ENCODE measurements at regions not wholly inside any gene's neighbourhood (a gene's known extent, or its start where the extent isn't known, plus 50 kb on each side); places are given as distances from the start of the nearest gene placed in this dataset.

DNA sequence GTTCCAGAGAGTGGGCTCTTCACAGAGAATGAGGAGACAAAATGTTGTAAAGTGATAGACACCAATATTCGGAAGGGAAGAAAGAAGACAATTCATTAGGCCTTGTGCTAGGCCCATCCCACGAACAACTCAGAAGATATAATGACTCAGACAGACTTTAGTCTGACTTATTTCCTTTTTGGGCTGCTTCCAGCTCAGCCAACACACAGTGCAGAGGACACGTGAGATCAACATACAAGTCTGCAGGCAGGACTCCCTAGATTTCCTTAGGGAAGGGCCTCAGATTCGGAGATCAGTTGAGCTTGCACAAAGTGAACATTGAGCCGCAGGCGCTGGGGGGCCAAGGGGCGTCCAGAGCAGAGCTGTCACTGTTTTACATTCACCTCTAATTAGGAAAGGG is 290.7 kb upstream of the TENM3 start:
- Histone ChIP-seq H3K27ac (replicated peaks) (no peak overlapping the region), H3K27me3 (ENCODE audit: insufficient read depth, poor library complexity, severe bottlenecking) (no peaks in the 10 kb centered on the region), H3K4me3 (replicated peaks; ENCODE audit: insufficient read depth, low read length) (no peak overlapping the region)
- no peak for DNase-seq (ENCODE audit: low read depth in 1 of 2, low spot score in 1 of 2)
- no peak for TF ChIP-seq POLR2AphosphoS5 (IDR thresholded peaks at IDR 0.05; ENCODE audit: low read depth)
- no peak for TF ChIP-seq CTCF (IDR thresholded peaks at IDR 0.05; ENCODE audit: insufficient read depth, low read length)
- TF ChIP-seq REST (IDR thresholded peaks at IDR 0.05; ENCODE audit: insufficient replicate concordance, low read depth), result no peak
- TF ChIP-seq GABPA (IDR thresholded peaks at IDR 0.05; ENCODE audit: low read depth), result no peak
- no peak for TF ChIP-seq SPI1 (IDR thresholded peaks at IDR 0.05; ENCODE audit: borderline replicate concordance, low read depth)

DNA sequence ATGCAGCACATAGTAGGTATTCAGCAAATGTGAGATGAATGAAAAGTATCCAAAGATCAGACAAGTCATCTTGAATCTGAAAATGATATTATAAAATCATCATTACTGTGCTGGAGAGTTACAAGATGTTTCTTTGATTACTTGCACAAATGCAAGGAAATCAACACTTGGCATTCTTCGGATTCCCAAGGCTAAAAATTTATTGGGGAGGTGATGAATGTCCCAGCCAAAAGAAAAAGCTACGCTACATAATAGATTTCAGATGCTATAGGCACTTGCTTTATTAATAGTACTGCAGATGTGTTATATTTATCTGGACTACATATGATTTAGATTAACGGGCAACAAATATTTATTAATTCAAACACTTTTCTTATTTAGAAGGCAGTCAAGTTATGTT is 286.7 kb upstream of the TENM3 start:
- H3K27me3 ChIP-seq (ENCODE audit: insufficient read depth, poor library complexity, severe bottlenecking), result no peaks in the 10 kb centered on the region

GRCh38 chr4:181957088-181957487 is 286.1 kb upstream of the TENM3 start:
- no peaks in the 10 kb centered on the region for H3K27me3 ChIP-seq (ENCODE audit: insufficient read depth, poor library complexity, severe bottlenecking)
- TF ChIP-seq REST (IDR thresholded peaks at IDR 0.05; ENCODE audit: insufficient replicate concordance, low read depth) (no peak), SPI1 (IDR thresholded peaks at IDR 0.05; ENCODE audit: borderline replicate concordance, low read depth) (no peak), CTCF (IDR thresholded peaks at IDR 0.05; ENCODE audit: insufficient read depth, low read length) (no peak), GABPA (IDR thresholded peaks at IDR 0.05; ENCODE audit: low read depth) (no peak), POLR2AphosphoS5 (IDR thresholded peaks at IDR 0.05; ENCODE audit: low read depth) (no peak)
- H3K27ac ChIP-seq (replicated peaks), result no peak overlapping the region
- DNase-seq (ENCODE audit: low read depth in 1 of 2, low spot score in 1 of 2), result no peak
- no peak overlapping the region for H3K4me3 ChIP-seq (replicated peaks; ENCODE audit: insufficient read depth, low read length)

More for the DNA sequence above, 286.7 kb upstream of the TENM3 start:
- Histone ChIP-seq H3K4me3 (replicated peaks; ENCODE audit: insufficient read depth, low read length) (no peak overlapping the region), H3K27ac (replicated peaks) (no peak overlapping the region)
- TF ChIP-seq POLR2AphosphoS5 (IDR thresholded peaks at IDR 0.05; ENCODE audit: low read depth) (no peak), GABPA (IDR thresholded peaks at IDR 0.05; ENCODE audit: low read depth) (no peak), CTCF (IDR thresholded peaks at IDR 0.05; ENCODE audit: insufficient read depth, low read length) (no peak), SPI1 (IDR thresholded peaks at IDR 0.05; ENCODE audit: borderline replicate concordance, low read depth) (no peak), REST (IDR thresholded peaks at IDR 0.05; ENCODE audit: insufficient replicate concordance, low read depth) (no peak)
- no peak for DNase-seq (ENCODE audit: low read depth in 1 of 2, low spot score in 1 of 2)

Measured in HL-60 (cell line).